CD8-positive, alpha-beta memory T cell (primary cell): ENCODE measurements at regions not wholly inside any gene's neighbourhood (a gene's known extent, or its start where the extent isn't known, plus 50 kb on each side); places are given as distances from the start of the nearest gene placed in this dataset.
"Not testable (repeated sequence)": the region's sequence is repeated elsewhere in the genome, so short reads cannot be mapped to it uniquely, and the experiment has no call there.

Experiments
- CTCF ChIA-PET: fragments of 350-600 bp; sonication (Branson Sonifier 250); formaldehyde crosslinking; loops from one replicate; lab custom pipeline; 2021; ENCODE audit warnings: antibody characterized with exemption; lab: Charles Lee
- POLR2A ChIA-PET: fragments of 350-600 bp; sonication (Branson Sonifier 250); formaldehyde crosslinking; loops from one replicate; lab custom pipeline; 2021; ENCODE audit warnings: antibody characterized with exemption; lab: Charles Lee
- DNase-seq, 5 donors: peaks; one replicate each; pipeline versions ENCODE4 v3.0.0 to v3.0.0-alpha.2; 2020 to 2022; ENCODE audit warnings: mixed read lengths in 1 of 5
- H3K27ac ChIP-seq: one replicate; pipeline ENCODE4 v1.7.0; 2013; ENCODE audit warnings: low read depth, mild to moderate bottlenecking, low read length, moderate library complexity
- H3K27me3 ChIP-seq: 2 replicates; pipeline ENCODE4 v1.7.0; 2013; ENCODE audit warnings: low read length, mild to moderate bottlenecking; ENCODE audit not compliant: insufficient read depth, poor library complexity, severe bottlenecking
- H3K36me3 ChIP-seq: 2 replicates; pipeline ENCODE4 v1.7.0; 2013; ENCODE audit warnings: mild to moderate bottlenecking, low read length, moderate library complexity; ENCODE audit not compliant: insufficient read depth
- H3K4me1 ChIP-seq: 2 replicates; pipeline ENCODE4 v1.7.0; 2013; ENCODE audit warnings: mild to moderate bottlenecking, low read length, moderate library complexity; ENCODE audit not compliant: insufficient read depth
- H3K4me3 ChIP-seq: 2 replicates; pipeline ENCODE4 v1.7.0; 2013; ENCODE audit warnings: mild to moderate bottlenecking, low read length
- H3K9me3 ChIP-seq: 2 replicates; pipeline ENCODE4 v1.7.0; 2013; ENCODE audit warnings: mild to moderate bottlenecking, low read length
- H3K27ac Mint-ChIP-seq, 8 donors: one replicate each; pipeline ENCODE4 v1.8.0; 2020 to 2021; ENCODE audit warnings: mixed read lengths in 8 of 8, mild to moderate bottlenecking in 6 of 8, inconsistent platforms in 3 of 8, moderate library complexity in 3 of 8
- H3K27me3 Mint-ChIP-seq, 2 donors: one replicate each; pipeline ENCODE4 v1.8.0; 2020 to 2021; ENCODE audit warnings: mixed read lengths in 2 of 2, mild to moderate bottlenecking in 1 of 2, moderate library complexity in 1 of 2
- H3K36me3 Mint-ChIP-seq, 3 donors: one replicate each; pipeline ENCODE4 v1.8.0; 2020 to 2021; ENCODE audit warnings: mixed read lengths in 3 of 3, inconsistent platforms in 1 of 3, mild to moderate bottlenecking in 1 of 3
- H3K4me1 Mint-ChIP-seq, 3 donors: one replicate each; pipeline ENCODE4 v1.8.0; 2020 to 2021; ENCODE audit warnings: mixed read lengths in 3 of 3, inconsistent platforms in 1 of 3, mild to moderate bottlenecking in 1 of 3
- H3K4me3 Mint-ChIP-seq, 7 donors: one replicate each; pipeline ENCODE4 v1.8.0; 2020 to 2021; ENCODE audit warnings: mixed read lengths in 7 of 7, mild to moderate bottlenecking in 6 of 7, moderate library complexity in 4 of 7, inconsistent platforms in 2 of 7
- H3K9me3 Mint-ChIP-seq, 5 donors: one replicate each; pipeline ENCODE4 v1.8.0; 2020 to 2022; ENCODE audit warnings: mixed read lengths in 5 of 5, mild to moderate bottlenecking in 3 of 5, moderate library complexity in 2 of 5, inconsistent platforms in 1 of 5

GRCh38 chr13:81546294-81546693 is 1205.4 kb upstream of the SPRY2 start:
- DNase-seq, CTCF ChIA-PET, H3K27ac Mint-ChIP-seq, H3K9me3 ChIP-seq, H3K4me1 ChIP-seq, H3K4me1 Mint-ChIP-seq, H3K4me3 ChIP-seq, H3K4me3 Mint-ChIP-seq, POLR2A ChIA-PET, H3K27me3 ChIP-seq, H3K27ac ChIP-seq, H3K27me3 Mint-ChIP-seq, H3K36me3 Mint-ChIP-seq, H3K36me3 ChIP-seq: not testable (repeated sequence)
- peaks cover 7 to 19% (median 8%) of the 10 kb centered on the region in 5 donors for H3K9me3 Mint-ChIP-seq

- no peaks in the 10 kb centered on the region for H3K4me1 ChIP-seq
- no peaks in the 10 kb centered on the region for H3K27me3 ChIP-seq
- H3K4me3 ChIP-seq: no peak overlapping the region
- Mint-ChIP-seq H3K36me3 (no peaks in the 10 kb centered on the region), H3K4me1 (no peaks in the 10 kb centered on the region), H3K4me3 (no peak overlapping the region), H3K27me3 (no peaks in the 10 kb centered on the region), H3K27ac (no peak overlapping the region), H3K9me3 (peaks cover 0 to 16% (median 7%) of the 10 kb centered on the region in 5 donors)
- no peak overlapping the region for H3K27ac ChIP-seq
- no peak for DNase-seq
- CTCF ChIA-PET: no interaction called here
- POLR2A ChIA-PET: no interaction called here
- no peaks in the 10 kb centered on the region for H3K36me3 ChIP-seq
- no peaks in the 10 kb centered on the region for H3K9me3 ChIP-seq
Observed at GRCh38 chr13:81540777-81541176, 1199.9 kb upstream of the SPRY2 start.

- Mint-ChIP-seq H3K27ac (no peak overlapping the region), H3K27me3 (no peaks in the 10 kb centered on the region), H3K36me3 (no peaks in the 10 kb centered on the region), H3K9me3 (peaks cover 0 to 13% (median 3%) of the 10 kb centered on the region in 5 donors), H3K4me3 (no peak overlapping the region), H3K4me1 (no peaks in the 10 kb centered on the region)
- ChIA-PET CTCF (no interaction called here), POLR2A (no interaction called here)
- H3K4me1 ChIP-seq: no peaks in the 10 kb centered on the region
- no peaks in the 10 kb centered on the region for H3K9me3 ChIP-seq
- H3K4me3 ChIP-seq: no peak overlapping the region
- DNase-seq: no peak
- H3K27me3 ChIP-seq: no peaks in the 10 kb centered on the region
- H3K36me3 ChIP-seq: no peaks in the 10 kb centered on the region
- H3K27ac ChIP-seq: no peak overlapping the region
Observed at GRCh38 chr13:81539643-81540150, 1198.8 kb upstream of the SPRY2 start.

GRCh38 chr13:81498969-81499368 is 1158.0 kb upstream of the SPRY2 start:
- H3K36me3 Mint-ChIP-seq: no peaks in the 10 kb centered on the region
- CTCF ChIA-PET: no interaction called here

GRCh38 chr13:81493144-81493543 is 1152.2 kb upstream of the SPRY2 start:
- ChIA-PET CTCF (no interaction called here), POLR2A (no interaction called here)
- no peak overlapping the region for H3K4me3 ChIP-seq
- H3K4me1 Mint-ChIP-seq: no peaks in the 10 kb centered on the region
- H3K36me3 Mint-ChIP-seq: no peaks in the 10 kb centered on the region
- H3K27ac ChIP-seq: no peak overlapping the region
- no peaks in the 10 kb centered on the region for H3K36me3 ChIP-seq
- no peaks in the 10 kb centered on the region for H3K27me3 Mint-ChIP-seq
- no peaks in the 10 kb centered on the region for H3K27me3 ChIP-seq
- no peak overlapping the region for H3K4me3 Mint-ChIP-seq
- no peaks in the 10 kb centered on the region for H3K9me3 ChIP-seq
- H3K4me1 ChIP-seq: no peaks in the 10 kb centered on the region
- no peak overlapping the region for H3K27ac Mint-ChIP-seq
- peaks cover 0 to 13% (median 2%) of the 10 kb centered on the region in 5 donors for H3K9me3 Mint-ChIP-seq
- no peak for DNase-seq

More at GRCh38 chr13:81498969-81499368, 1158.0 kb upstream of the SPRY2 start:
- Histone ChIP-seq H3K4me3 (no peak overlapping the region), H3K27me3 (no peaks in the 10 kb centered on the region), H3K27ac (no peak overlapping the region), H3K36me3 (no peaks in the 10 kb centered on the region), H3K4me1 (no peaks in the 10 kb centered on the region), H3K9me3 (no peaks in the 10 kb centered on the region)
- POLR2A ChIA-PET: no interaction called here
- H3K27ac Mint-ChIP-seq: no peak overlapping the region
- peaks cover 0 to 33% (median 10%) of the 10 kb centered on the region in 5 donors for H3K9me3 Mint-ChIP-seq
- H3K27me3 Mint-ChIP-seq: no peaks in the 10 kb centered on the region
- H3K4me1 Mint-ChIP-seq: no peaks in the 10 kb centered on the region
- no peak overlapping the region for H3K4me3 Mint-ChIP-seq
- DNase-seq: no peak

GRCh38 chr13:81492449-81492848 is 1151.5 kb upstream of the SPRY2 start:
- no peaks in the 10 kb centered on the region for H3K4me1 Mint-ChIP-seq
- H3K4me3 Mint-ChIP-seq: no peak overlapping the region
- H3K27ac Mint-ChIP-seq: no peak overlapping the region
- no peaks in the 10 kb centered on the region for H3K27me3 Mint-ChIP-seq
- peaks cover 0 to 12% (median 2%) of the 10 kb centered on the region in 5 donors for H3K9me3 Mint-ChIP-seq
- Histone ChIP-seq H3K9me3 (no peaks in the 10 kb centered on the region), H3K4me3 (no peak overlapping the region), H3K27me3 (no peaks in the 10 kb centered on the region), H3K27ac (no peak overlapping the region), H3K4me1 (no peaks in the 10 kb centered on the region), H3K36me3 (no peaks in the 10 kb centered on the region)
- no peak for DNase-seq
- ChIA-PET POLR2A (no interaction called here), CTCF (no interaction called here)
- no peaks in the 10 kb centered on the region for H3K36me3 Mint-ChIP-seq

GRCh38 chr13:81488021-81488420 is 1147.1 kb upstream of the SPRY2 start:
- H3K4me3 Mint-ChIP-seq: no peak overlapping the region
- no peaks in the 10 kb centered on the region for H3K4me1 ChIP-seq
- H3K4me3 ChIP-seq: no peak overlapping the region
- DNase-seq: no peak
- no peaks in the 10 kb centered on the region for H3K36me3 ChIP-seq
- H3K27ac ChIP-seq: no peak overlapping the region
- H3K9me3 Mint-ChIP-seq: peaks cover 2 to 13% (median 2%) of the 10 kb centered on the region in 5 donors
- CTCF ChIA-PET: no interaction called here
- no peaks in the 10 kb centered on the region for H3K4me1 Mint-ChIP-seq
- H3K36me3 Mint-ChIP-seq: no peaks in the 10 kb centered on the region
- no peaks in the 10 kb centered on the region for H3K27me3 ChIP-seq
- POLR2A ChIA-PET: no interaction called here
- H3K27ac Mint-ChIP-seq: no peak overlapping the region
- no peaks in the 10 kb centered on the region for H3K9me3 ChIP-seq
- H3K27me3 Mint-ChIP-seq: no peaks in the 10 kb centered on the region

- Histone ChIP-seq H3K27ac (no peak overlapping the region), H3K36me3 (no peaks in the 10 kb centered on the region), H3K4me1 (no peaks in the 10 kb centered on the region), H3K4me3 (no peak overlapping the region), H3K9me3 (no peaks in the 10 kb centered on the region), H3K27me3 (no peaks in the 10 kb centered on the region)
- Mint-ChIP-seq H3K36me3 (no peaks in the 10 kb centered on the region), H3K9me3 (peaks cover 2 to 22% (median 3%) of the 10 kb centered on the region in 5 donors), H3K27ac (no peak overlapping the region), H3K4me1 (no peaks in the 10 kb centered on the region), H3K27me3 (no peaks in the 10 kb centered on the region), H3K4me3 (no peak overlapping the region)
- no peak for DNase-seq
- POLR2A ChIA-PET: no interaction called here
- CTCF ChIA-PET: no interaction called here
Observed at GRCh38 chr13:81487151-81487550, 1146.2 kb upstream of the SPRY2 start.

GRCh38 chr13:81480634-81481033 is 1139.7 kb upstream of the SPRY2 start:
- ChIA-PET CTCF (no interaction called here), POLR2A (no interaction called here)
- Histone ChIP-seq H3K4me1 (no peaks in the 10 kb centered on the region), H3K27me3 (no peaks in the 10 kb centered on the region), H3K4me3 (no peak overlapping the region), H3K9me3 (no peaks in the 10 kb centered on the region), H3K36me3 (no peaks in the 10 kb centered on the region), H3K27ac (no peak overlapping the region)
- Mint-ChIP-seq H3K4me3 (no peak overlapping the region), H3K36me3 (no peaks in the 10 kb centered on the region), H3K27ac (peak overlapping the region in 1 of 8 donors; percentile 69), H3K27me3 (no peaks in the 10 kb centered on the region), H3K9me3 (peaks cover 3 to 31% (median 4%) of the 10 kb centered on the region in 5 donors), H3K4me1 (no peaks in the 10 kb centered on the region)
- no peak for DNase-seq
